ENCODE measurements at regions not wholly inside any gene's neighbourhood (a gene's known extent, or its start where the extent isn't known, plus 50 kb on each side); places are given as distances from the start of the nearest gene placed in this dataset.

GRCh38 chr7:137084607-137085380 is 216.3 kb downstream of the CHRM2 start:
- no peak for TF ChIP-seq CTCF (IDR thresholded peaks at IDR 0.05)
- TF ChIP-seq POLR2AphosphoS5 (IDR thresholded peaks at IDR 0.05; ENCODE audit: low read depth, low read length) = no peak
- TF ChIP-seq REST (IDR thresholded peaks at IDR 0.05; ENCODE audit: insufficient read depth in 1 of 2, low read depth in 2 of 2, low read length in 1 of 2) = no peak
- TF ChIP-seq SIN3A (IDR thresholded peaks at IDR 0.05; ENCODE audit: borderline replicate concordance, insufficient read depth, low read depth, low read length) = no peak
- no peak for TF ChIP-seq TCF7L2 (IDR thresholded peaks at IDR 0.05; ENCODE audit: low read depth, low read length)

Measured in Panc1 (cell line).